GM23338 (cell line): ENCODE measurements at regions not wholly inside any gene's neighbourhood (a gene's known extent, or its start where the extent isn't known, plus 50 kb on each side); places are given as distances from the start of the nearest gene placed in this dataset.

Source experiments
- ATAC-seq: fragments of 200-7000 bp; cut with Tn5 transposase; 3 replicates; pipeline ENCODE4 v1.9.1; 2020
- DNase-seq: peaks from one replicate; pipeline ENCODE4 v3.0.0-alpha.2; 2015; ENCODE audit warnings: low spot score
- H2AFZ ChIP-seq: fragments of 200-600 bp; sonication (generic); 2 replicates; pipeline ENCODE4 v1.8.0; 2016; ENCODE audit warnings: antibody characterized with exemption, mild to moderate bottlenecking, moderate library complexity
- H3F3A ChIP-seq: fragments of 200-600 bp; sonication (generic); replicated peaks from 2 replicates; pipeline ENCODE4 v1.8.0; 2017; ENCODE audit warnings: antibody characterized with exemption, mixed run types, low read depth
- H3K27ac ChIP-seq: fragments of 200-600 bp; sonication (generic); 2 replicates; pipeline ENCODE4 v1.6.1; 2016; ENCODE audit warnings: low read depth
- H3K27me3 ChIP-seq: fragments of 200-600 bp; sonication (generic); 2 replicates; pipeline ENCODE4 v1.8.0; 2016; ENCODE audit warnings: mild to moderate bottlenecking, mixed run types, moderate library complexity; ENCODE audit not compliant: insufficient read depth
- H3K36me3 ChIP-seq: fragments of 200-600 bp; sonication (generic); 2 replicates; pipeline ENCODE4 v1.8.0; 2016; ENCODE audit warnings: mild to moderate bottlenecking; ENCODE audit not compliant: insufficient read depth
- H3K4me1 ChIP-seq: fragments of 200-600 bp; sonication (generic); 2 replicates; pipeline ENCODE4 v1.8.0; 2016; ENCODE audit warnings: mild to moderate bottlenecking, moderate library complexity; ENCODE audit not compliant: insufficient read depth
- H3K4me2 ChIP-seq: fragments of 200-600 bp; sonication (generic); 2 replicates; pipeline ENCODE4 v1.7.1; 2017; ENCODE audit warnings: mixed run types
- H3K4me3 ChIP-seq: fragments of 200-600 bp; sonication (generic); 2 replicates; pipeline ENCODE4 v1.6.1; 2016; ENCODE audit warnings: mixed run types
- H3K79me2 ChIP-seq: fragments of 200-600 bp; sonication (generic); replicated peaks from 2 replicates; pipeline ENCODE4 v1.8.0; 2017; ENCODE audit warnings: mild to moderate bottlenecking; ENCODE audit not compliant: insufficient read depth
- H3K9me2 ChIP-seq: fragments of 200-600 bp; sonication (generic); 2 replicates; pipeline ENCODE4 v1.8.0; 2017; ENCODE audit not compliant: insufficient read depth
- H4K20me1 ChIP-seq: fragments of 200-600 bp; sonication (generic); replicated peaks from 2 replicates; pipeline ENCODE4 v1.8.0; 2017; ENCODE audit warnings: mild to moderate bottlenecking; ENCODE audit not compliant: insufficient read depth
- H3K27ac Mint-ChIP-seq: 2 replicates; pipeline ENCODE4 v1.8.0; 2020; ENCODE audit warnings: inconsistent platforms, mild to moderate bottlenecking, moderate library complexity, mixed read lengths
- H3K27me3 Mint-ChIP-seq: 3 replicates; pipeline ENCODE4 v1.8.0; 2022; ENCODE audit warnings: low read depth, mild to moderate bottlenecking, moderate library complexity, mixed read lengths, inconsistent platforms; ENCODE audit not compliant: insufficient read depth, poor library complexity
- H3K36me3 Mint-ChIP-seq: 3 replicates; pipeline ENCODE4 v1.8.0; 2021; ENCODE audit warnings: low read depth, mild to moderate bottlenecking, inconsistent platforms, moderate library complexity, mixed read lengths
- H3K4me1 Mint-ChIP-seq: 3 replicates; pipeline ENCODE4 v1.8.0; 2020; ENCODE audit warnings: mild to moderate bottlenecking, inconsistent platforms, mixed read lengths
- H3K4me3 Mint-ChIP-seq: 3 replicates; pipeline ENCODE4 v1.8.0; 2021; ENCODE audit warnings: moderate library complexity, mild to moderate bottlenecking, inconsistent platforms, mixed read lengths
- H3K9me3 Mint-ChIP-seq: 3 replicates; pipeline ENCODE4 v1.8.0; 2020; ENCODE audit warnings: moderate library complexity, mild to moderate bottlenecking, inconsistent platforms, mixed read lengths
- CREB1 ChIP-seq: fragments of 250-450 bp; sonication (Bioruptor Pico); IDR thresholded peaks from 2 replicates; pipeline ENCODE4 v1.5.0; 2020; ENCODE audit warnings: low read depth, mild to moderate bottlenecking, moderate library complexity
- CTCF ChIP-seq, 2 experiments: fragments of 200-600 bp in 1 of 2; sonication (generic) in 1 of 2; conservative IDR thresholded peaks; 2 replicates each; pipeline versions ENCODE4 v1.5.1 to v1.6.1; 2016 to 2017; ENCODE audit warnings: antibody characterized with exemption in 2 of 2, low read depth in 2 of 2, mild to moderate bottlenecking in 2 of 2, moderate library complexity in 1 of 2
- ETS1 ChIP-seq: IDR thresholded peaks from 2 replicates; pipeline ENCODE4 v1.6.1; 2016; ENCODE audit warnings: antibody characterized with exemption
- EZH2 ChIP-seq: fragments of 200-600 bp; sonication (generic); IDR thresholded peaks from one replicate; pipeline ENCODE4 v1.8.0; 2017; ENCODE audit warnings: antibody characterized with exemption, mild to moderate bottlenecking, low read depth; ENCODE audit not compliant: unreplicated experiment
- EZH2phosphoT487 ChIP-seq: fragments of 200-600 bp; sonication (generic); IDR thresholded peaks from one replicate; pipeline ENCODE4 v1.8.1; 2018; ENCODE audit warnings: antibody characterized with exemption; ENCODE audit not compliant: unreplicated experiment
- JUNB ChIP-seq: IDR thresholded peaks from one replicate; pipeline ENCODE4 v1.6.1; 2016; ENCODE audit warnings: antibody characterized with exemption; ENCODE audit not compliant: unreplicated experiment
- NANOG ChIP-seq: IDR thresholded peaks from 2 replicates; pipeline ENCODE4 v1.6.1; 2016; ENCODE audit warnings: antibody characterized with exemption, borderline replicate concordance
- POLR2AphosphoS5 ChIP-seq: IDR thresholded peaks from 2 replicates; pipeline ENCODE4 v1.6.1; 2016; ENCODE audit warnings: antibody characterized with exemption, low read depth
- REST ChIP-seq: IDR thresholded peaks from one replicate; pipeline ENCODE4 v1.6.1; 2018; ENCODE audit warnings: antibody characterized with exemption; ENCODE audit not compliant: unreplicated experiment
- STAT1 ChIP-seq: IDR thresholded peaks from one replicate; pipeline ENCODE4 v1.6.1; 2016; ENCODE audit warnings: antibody characterized with exemption; ENCODE audit not compliant: unreplicated experiment
- ZNF114 ChIP-seq: fragments of 250-450 bp; sonication (Bioruptor Pico); IDR thresholded peaks from 2 replicates; pipeline ENCODE4 v1.5.0; 2020; ENCODE audit warnings: mild to moderate bottlenecking, moderate library complexity
- ZNF331 ChIP-seq: fragments of 250-450 bp; sonication (Bioruptor Pico); IDR thresholded peaks from 2 replicates; pipeline ENCODE4 v1.5.0; 2020; ENCODE audit warnings: low read depth, mild to moderate bottlenecking, moderate library complexity
- ZNF462 ChIP-seq: fragments of 250-450 bp; sonication (Bioruptor Pico); IDR thresholded peaks from 2 replicates; pipeline ENCODE4 v1.5.0; 2020; ENCODE audit warnings: mild to moderate bottlenecking, moderate library complexity

GRCh38 chr13:34250151-34250670, 432.3 kb downstream of the RFC3 start:
- no peak for TF ChIP-seq ZNF331
- no peak for TF ChIP-seq ETS1
- TF ChIP-seq NANOG: no peak
- TF ChIP-seq JUNB: no peak
- TF ChIP-seq EZH2: no peak
- TF ChIP-seq REST: no peak
- TF ChIP-seq STAT1: no peak
- TF ChIP-seq CREB1 (CRISPR knock-in tag): no peak
- TF ChIP-seq ZNF114 (CRISPR knock-in tag): no peak
- no peak for TF ChIP-seq CTCF (conservative IDR thresholded peaks at IDR 0.05; ENCODE audit: low read depth in 2 of 2)
- no peak for TF ChIP-seq EZH2phosphoT487
- no peak for TF ChIP-seq POLR2AphosphoS5
- no peak for TF ChIP-seq ZNF462 (CRISPR knock-in tag)
- Histone ChIP-seq H3K9me2 (no peaks in the 10 kb centered on the region; the same call in 1 of the 2 replicates), H3K79me2 (no peaks in the 10 kb centered on the region), H4K20me1 (no peaks in the 10 kb centered on the region), H3F3A (no peaks in the 10 kb centered on the region), H3K4me1 (no peaks in the 10 kb centered on the region), H3K27ac (no peak overlapping the region), H3K36me3 (no peaks in the 10 kb centered on the region), H3K4me2 (no peak overlapping the region), H2AFZ (no peak overlapping the region), H3K4me3 (no peak overlapping the region), H3K27me3 (no peaks in the 10 kb centered on the region)
- Mint-ChIP-seq H3K36me3 (peaks cover 1% of the 10 kb centered on the region; the same call in 1 of the 3 replicates), H3K9me3 (peaks cover 6% of the 10 kb centered on the region; the same call in 2 of the 3 replicates), H3K27ac (no peak overlapping the region), H3K4me3 (no peak overlapping the region), H3K27me3 (no peaks in the 10 kb centered on the region), H3K4me1 (peaks cover 3% of the 10 kb centered on the region; the same call in 1 of the 3 replicates)
- DNase-seq: no peak
- ATAC-seq: no peak
